Mesenchymal stem cell (in vitro differentiated cells and primary cell): ENCODE measurements at regions not wholly inside any gene's neighbourhood (a gene's known extent, or its start where the extent isn't known, plus 50 kb on each side); places are given as distances from the start of the nearest gene placed in this dataset.

Experiments used
- DNase-seq: peaks from one replicate; pipeline ENCODE4 v3.0.0-alpha.2; 2013
- H2AFZ ChIP-seq: one replicate; pipeline ENCODE4 v1.6.1; 2013; ENCODE audit warnings: low read depth, mild to moderate bottlenecking, control low read depth, inconsistent platforms, low read length, moderate library complexity
- H2AK5ac ChIP-seq: 2 replicates; pipeline ENCODE4 v1.6.1; 2013; ENCODE audit warnings: low read length, moderate library complexity, mild to moderate bottlenecking, inconsistent platforms; ENCODE audit not compliant: severe bottlenecking
- H2BK120ac ChIP-seq: one replicate; pipeline ENCODE4 v1.6.1; 2013; ENCODE audit warnings: low read depth, mild to moderate bottlenecking, inconsistent platforms, low read length, moderate library complexity
- H2BK12ac ChIP-seq, 2 experiments: one replicate each; pipeline ENCODE4 v1.6.1; 2013; ENCODE audit warnings: inconsistent platforms in 2 of 2, low read length in 2 of 2, mild to moderate bottlenecking in 2 of 2, moderate library complexity in 2 of 2, control low read depth in 1 of 2
- H2BK15ac ChIP-seq: one replicate; pipeline ENCODE4 v1.6.1; 2013; ENCODE audit warnings: mild to moderate bottlenecking, low read depth, inconsistent platforms; ENCODE audit not compliant: poor library complexity, severe bottlenecking
- H2BK5ac ChIP-seq: 2 replicates; pipeline ENCODE4 v1.6.1; 2013; ENCODE audit warnings: low read depth, mild to moderate bottlenecking, low read length, control low read depth, inconsistent platforms; ENCODE audit not compliant: poor library complexity, severe bottlenecking
- H3K14ac ChIP-seq, 2 experiments: one replicate each; pipeline ENCODE4 v1.6.1; 2013; ENCODE audit warnings: inconsistent platforms in 2 of 2, low read length in 2 of 2, control low read depth in 1 of 2, mild to moderate bottlenecking in 1 of 2, moderate library complexity in 1 of 2
- H3K18ac ChIP-seq, 2 experiments: one replicate each; pipeline ENCODE4 v1.6.1; 2013; ENCODE audit warnings: inconsistent platforms in 2 of 2, low read length in 2 of 2, control low read depth in 1 of 2, low read depth in 1 of 2, mild to moderate bottlenecking in 1 of 2
- H3K23ac ChIP-seq, 2 experiments: one replicate each; pipeline ENCODE4 v1.6.1; 2013; ENCODE audit warnings: inconsistent platforms in 2 of 2, low read length in 2 of 2, mild to moderate bottlenecking in 2 of 2, moderate library complexity in 2 of 2, control low read depth in 1 of 2
- H3K27ac ChIP-seq: 2 replicates; pipeline ENCODE4 v1.5.1; 2013; ENCODE audit warnings: mild to moderate bottlenecking, moderate library complexity, low read length, control low read depth, inconsistent platforms; ENCODE audit not compliant: poor library complexity, severe bottlenecking
- H3K27me3 ChIP-seq, 2 experiments: 2 replicates each; pipeline versions ENCODE4 v1.6.1 to v1.7.0; 2013; ENCODE audit warnings: low read length in 2 of 2, mild to moderate bottlenecking in 2 of 2, moderate library complexity in 2 of 2, control low read depth in 1 of 2, inconsistent platforms in 1 of 2; ENCODE audit not compliant: control insufficient read depth in 1 of 2, insufficient read depth in 1 of 2
- H3K36me3 ChIP-seq, 2 experiments: 2 replicates each; pipeline versions ENCODE4 v1.6.1 to v1.7.0; 2013; ENCODE audit warnings: low read length in 2 of 2, control low read depth in 1 of 2, inconsistent platforms in 1 of 2, low read depth in 1 of 2, mild to moderate bottlenecking in 1 of 2; ENCODE audit not compliant: insufficient read depth in 2 of 2, control insufficient read depth in 1 of 2
- H3K4ac ChIP-seq, 2 experiments: one replicate each; pipeline ENCODE4 v1.6.1; 2013; ENCODE audit warnings: inconsistent platforms in 2 of 2, low read length in 2 of 2, mild to moderate bottlenecking in 2 of 2, moderate library complexity in 2 of 2, control low read depth in 1 of 2, low read depth in 1 of 2
- H3K4me1 ChIP-seq: 2 replicates; pipeline ENCODE4 v1.6.1; 2013; ENCODE audit warnings: low read depth, low read length, control low read depth; ENCODE audit not compliant: control insufficient read depth, insufficient read depth
- H3K4me2 ChIP-seq: 2 replicates; pipeline ENCODE4 v1.6.1; 2013; ENCODE audit warnings: low read length, mild to moderate bottlenecking, inconsistent platforms; ENCODE audit not compliant: poor library complexity, severe bottlenecking
- H3K4me3 ChIP-seq, 2 experiments: 2 replicates each; pipeline versions ENCODE4 v1.5.1 to v1.7.0; 2013; ENCODE audit warnings: low read length in 2 of 2, mild to moderate bottlenecking in 2 of 2, control low read depth in 1 of 2, low read depth in 1 of 2; ENCODE audit not compliant: insufficient read depth in 1 of 2
- H3K79me1 ChIP-seq: replicated peaks from 2 replicates; pipeline ENCODE4 v1.6.1; 2013; ENCODE audit warnings: mild to moderate bottlenecking, control low read depth, low read length, inconsistent platforms; ENCODE audit not compliant: poor library complexity, severe bottlenecking
- H3K9ac ChIP-seq: 2 replicates; pipeline ENCODE4 v1.7.0; 2013; ENCODE audit warnings: mild to moderate bottlenecking, low read length, moderate library complexity
- H3K9me3 ChIP-seq: 2 replicates; pipeline ENCODE4 v1.7.0; 2013; ENCODE audit warnings: mild to moderate bottlenecking, low read length; ENCODE audit not compliant: control insufficient read depth
- H4K8ac ChIP-seq: one replicate; pipeline ENCODE4 v1.6.1; 2013; ENCODE audit warnings: inconsistent platforms, mild to moderate bottlenecking, low read length, moderate library complexity
- H4K91ac ChIP-seq: one replicate; pipeline ENCODE4 v1.6.1; 2013; ENCODE audit warnings: mild to moderate bottlenecking, low read length, inconsistent platforms
- WGBS: methylation state at CpG from one replicate; pipeline ENCODE4 v1.1.7; 2013; ENCODE audit warnings: mixed read lengths; 5-methylcytosine and 5-hydroxymethylcytosine counted together

- Histone ChIP-seq H3K4me3 (no peak overlapping the region), H2AFZ (no peak overlapping the region), H2BK5ac (no peak overlapping the region), H3K27ac (no peak overlapping the region), H2BK15ac (no peak overlapping the region), H2BK12ac (no peak overlapping the region), H2AK5ac (no peak overlapping the region), H3K4ac (no peak overlapping the region), H3K23ac (no peak overlapping the region), H3K79me1 (no peaks in the 10 kb centered on the region), H3K27me3 (no peaks in the 10 kb centered on the region), H3K36me3 (no peaks in the 10 kb centered on the region), H3K9me3 (no peaks in the 10 kb centered on the region), H3K4me1 (no peaks in the 10 kb centered on the region), H4K8ac (no peak overlapping the region), H3K18ac (no peak overlapping the region), H3K4me2 (no peak overlapping the region), H3K14ac (no peak overlapping the region), H4K91ac (no peak overlapping the region), H3K9ac (no peak overlapping the region), H2BK120ac (no peak overlapping the region)
- DNase-seq, result peak; percentile 54
- 81% methylated on average over 2 of the region's 2 CpGs for WGBS
Measured at GRCh38 chr4:147138171-147138570, 192.5 kb upstream of the TTC29 start.

- Histone ChIP-seq H3K27me3 (no peaks in the 10 kb centered on the region), H3K4me3 (no peak overlapping the region), H2AK5ac (no peak overlapping the region), H4K91ac (no peak overlapping the region), H2AFZ (no peak overlapping the region), H4K8ac (no peak overlapping the region), H3K79me1 (no peaks in the 10 kb centered on the region), H3K36me3 (no peaks in the 10 kb centered on the region), H3K4me2 (no peak overlapping the region), H3K27ac (no peak overlapping the region), H2BK15ac (no peak overlapping the region), H2BK5ac (no peak overlapping the region), H3K14ac (no peak overlapping the region), H3K9me3 (no peaks in the 10 kb centered on the region), H3K9ac (no peak overlapping the region), H3K4me1 (no peaks in the 10 kb centered on the region), H2BK120ac (no peak overlapping the region), H3K23ac (no peak overlapping the region), H3K4ac (no peak overlapping the region), H2BK12ac (no peak overlapping the region), H3K18ac (no peak overlapping the region)
- WGBS, result 97% methylated on average over 5 of the region's 9 CpGs
- DNase-seq, result no peak
Measured at GRCh38 chr4:147139455-147140198, 194.0 kb upstream of the TTC29 start.

- Histone ChIP-seq H2BK120ac (no peak overlapping the region), H3K23ac (no peak overlapping the region), H3K27ac (no peak overlapping the region)
Measured at GRCh38 chr4:147151763-147152162, 206.1 kb upstream of the TTC29 start.

GRCh38 chr4:147157860-147158701 lies 212.4 kb upstream of the TTC29 start:
- Histone ChIP-seq H3K9ac (peak overlapping the region; percentile 83), H3K27ac (peak overlapping the region; percentile 14), H3K4ac (peak overlapping the region; percentile 21 to 64), H3K36me3 (no peaks in the 10 kb centered on the region), H3K9me3 (no peaks in the 10 kb centered on the region), H3K23ac (peak overlapping the region in 1 of 2 experiments; percentile 0), H2BK120ac (peak overlapping the region; percentile 100), H3K4me1 (peaks cover 4% of the 10 kb centered on the region), H3K27me3 (no peaks in the 10 kb centered on the region), H3K18ac (peak overlapping the region; percentile 91 to 94), H2BK12ac (peak overlapping the region; percentile 19 to 97), H3K14ac (peak overlapping the region in 1 of 2 experiments; percentile 73), H3K4me3 (peak overlapping the region; percentile 73 to 86), H2AFZ (peak overlapping the region; percentile 83), H3K79me1 (no peaks in the 10 kb centered on the region), H2BK15ac (peak overlapping the region; percentile 98), H2AK5ac (no peak overlapping the region), H4K8ac (peak overlapping the region; percentile 98), H4K91ac (peak overlapping the region; percentile 100), H2BK5ac (no peak overlapping the region), H3K4me2 (peak overlapping the region; percentile 94)
- DNase-seq, result peak; percentile 44
- 11% methylated on average over 24 of the region's 29 CpGs for WGBS

More at GRCh38 chr4:147151763-147152162, 206.1 kb upstream of the TTC29 start:
- no peak overlapping the region for H3K9ac ChIP-seq
- H3K4me1 ChIP-seq, result no peaks in the 10 kb centered on the region
- H3K79me1 ChIP-seq, result no peaks in the 10 kb centered on the region
- no peaks in the 10 kb centered on the region for H3K27me3 ChIP-seq
- H3K4me2 ChIP-seq, result no peak overlapping the region
- H3K18ac ChIP-seq, result no peak overlapping the region
- no peaks in the 10 kb centered on the region for H3K36me3 ChIP-seq
- no peak overlapping the region for H2AK5ac ChIP-seq
- H2BK5ac ChIP-seq, result no peak overlapping the region
- H3K14ac ChIP-seq, result no peak overlapping the region
- H2AFZ ChIP-seq, result no peak overlapping the region
- H3K4ac ChIP-seq, result no peak overlapping the region
- no peak overlapping the region for H3K4me3 ChIP-seq
- H3K9me3 ChIP-seq, result no peaks in the 10 kb centered on the region
- no peak overlapping the region for H4K91ac ChIP-seq
- no peak overlapping the region for H4K8ac ChIP-seq
- DNase-seq, result no peak
- H2BK15ac ChIP-seq, result no peak overlapping the region
- H2BK12ac ChIP-seq, result no peak overlapping the region
